HG02938 (cell line): ENCODE measurements at regions not wholly inside any gene's neighbourhood (a gene's known extent, or its start where the extent isn't known, plus 50 kb on each side); places are given as distances from the start of the nearest gene placed in this dataset.
"Not testable (repeated sequence)": the region's sequence is repeated elsewhere in the genome, so short reads cannot be mapped to it uniquely, and the experiment has no call there.

Source experiments
- ATAC-seq: cut with Tn5 transposase; IDR thresholded peaks from one replicate; pipeline ENCODE4 v1.9.1; 2021; ENCODE audit warnings: mild to moderate bottlenecking, moderate library complexity; ENCODE audit not compliant: unreplicated experiment

DNA sequence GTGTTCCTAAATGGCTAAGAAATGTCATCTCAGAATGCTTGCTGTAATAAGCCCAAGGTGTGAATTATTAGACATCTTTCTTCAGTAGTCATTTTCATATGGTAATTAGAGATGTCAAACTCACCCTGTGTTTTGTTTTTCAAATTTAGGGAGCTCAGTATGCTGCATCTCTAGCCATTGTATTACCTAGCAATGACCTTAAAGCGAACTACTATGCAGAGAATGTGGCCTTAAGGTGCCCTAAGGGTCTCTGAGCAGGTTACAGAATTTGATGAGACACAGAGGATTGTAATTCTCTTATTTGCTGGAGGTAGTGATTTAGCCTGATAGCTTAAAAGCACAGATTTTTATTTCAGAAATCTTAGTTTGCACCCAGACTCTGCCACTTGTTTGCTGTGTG is 1052.6 kb upstream of the DDX18 start:
- no peak for ATAC-seq

DNA sequence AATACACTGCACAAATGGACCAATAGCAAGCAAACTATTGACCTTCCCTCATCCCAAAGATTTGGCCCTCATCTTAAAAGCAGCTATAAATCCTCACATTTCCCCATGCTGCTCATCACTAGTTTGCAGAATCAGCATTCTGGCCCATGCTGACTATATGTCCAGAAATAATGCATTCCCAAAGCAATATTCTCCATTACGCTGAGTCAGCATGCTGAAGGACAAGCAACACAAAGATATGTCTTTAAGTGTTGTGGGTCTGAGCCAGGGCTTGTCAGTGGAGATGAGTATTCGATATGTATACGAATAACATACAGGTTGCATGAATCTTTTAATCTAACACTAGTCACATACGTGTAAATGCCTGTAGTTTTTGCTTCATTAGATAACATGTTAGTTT is 1045.0 kb upstream of the DDX18 start:
- no peak for ATAC-seq

DNA sequence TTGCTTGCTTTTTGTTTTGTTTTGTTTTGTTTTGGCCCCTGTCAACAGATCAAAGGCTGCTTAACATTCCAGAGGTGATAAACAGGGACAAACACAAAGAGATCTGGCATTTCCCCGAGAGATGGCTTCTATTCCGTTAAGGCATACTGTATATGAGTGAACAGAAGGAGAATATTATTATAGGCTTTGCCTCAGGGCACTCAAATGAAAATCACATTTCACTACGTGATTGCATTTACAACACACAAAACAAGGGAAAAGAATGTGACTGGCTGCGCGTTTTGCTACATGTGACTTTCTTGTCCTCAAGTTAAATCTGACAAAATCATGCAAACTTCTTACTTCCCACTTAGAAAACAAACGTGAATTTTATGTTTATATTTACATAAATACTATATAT is 1037.9 kb upstream of the DDX18 start:
- no peak for ATAC-seq

DNA sequence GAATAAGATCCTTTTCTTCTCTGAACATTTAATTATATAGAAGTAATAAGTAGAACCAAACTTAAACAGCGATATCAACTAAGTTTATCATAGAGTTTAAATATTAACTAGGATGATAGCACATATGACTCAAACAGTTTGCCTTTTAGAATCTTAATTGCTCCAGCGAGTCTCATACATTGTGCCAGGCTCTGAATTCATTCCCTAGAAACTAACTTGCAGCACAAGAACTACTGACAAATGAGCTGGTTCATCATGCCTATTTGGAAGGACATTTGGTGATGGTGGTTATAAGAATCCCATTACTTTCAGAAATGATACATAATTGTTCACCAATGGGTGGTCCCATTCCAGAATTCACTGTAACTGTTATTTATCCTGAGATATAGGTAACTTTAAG is 1026.6 kb upstream of the DDX18 start:
- no peak for ATAC-seq

DNA sequence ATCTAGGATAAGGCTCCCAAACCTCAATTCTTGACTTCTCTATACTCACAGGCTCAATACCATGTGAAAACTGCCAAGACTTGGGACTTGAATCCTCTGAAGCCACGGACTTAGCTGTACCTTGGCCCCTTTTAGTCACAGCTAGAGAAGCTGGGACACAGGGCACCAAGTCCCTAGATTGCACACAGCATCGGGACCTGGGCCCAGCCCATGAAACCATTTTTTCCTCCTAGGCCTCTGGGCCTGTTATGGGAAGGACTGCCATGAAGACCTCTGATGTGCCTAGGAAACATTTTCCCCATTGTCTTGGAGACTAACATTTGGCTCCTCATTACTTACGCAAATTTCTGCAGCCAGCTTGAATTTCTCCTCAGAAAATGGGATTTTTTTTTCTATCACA is 1011.8 kb upstream of the DDX18 start:
- no peak for ATAC-seq

DNA sequence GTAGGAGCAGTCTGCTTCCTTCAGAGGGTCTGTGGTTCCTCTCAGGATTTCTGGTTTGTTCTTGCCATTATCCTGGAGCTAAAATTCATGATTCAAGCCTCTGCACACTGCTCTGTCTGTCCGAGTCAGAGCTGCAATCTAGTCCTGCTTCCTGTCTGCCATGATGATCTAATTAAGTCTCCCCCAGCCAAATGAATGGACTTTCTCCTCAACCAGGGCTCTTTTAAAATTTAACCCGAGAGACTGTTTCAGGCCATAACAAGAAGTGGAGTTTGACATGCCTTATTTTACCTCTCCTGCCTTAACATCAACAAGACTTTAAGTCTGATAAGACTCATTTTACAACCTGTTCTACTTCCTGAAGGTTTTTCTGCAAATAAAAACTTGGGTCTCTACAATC is 1009.6 kb upstream of the DDX18 start:
- no peak for ATAC-seq

DNA sequence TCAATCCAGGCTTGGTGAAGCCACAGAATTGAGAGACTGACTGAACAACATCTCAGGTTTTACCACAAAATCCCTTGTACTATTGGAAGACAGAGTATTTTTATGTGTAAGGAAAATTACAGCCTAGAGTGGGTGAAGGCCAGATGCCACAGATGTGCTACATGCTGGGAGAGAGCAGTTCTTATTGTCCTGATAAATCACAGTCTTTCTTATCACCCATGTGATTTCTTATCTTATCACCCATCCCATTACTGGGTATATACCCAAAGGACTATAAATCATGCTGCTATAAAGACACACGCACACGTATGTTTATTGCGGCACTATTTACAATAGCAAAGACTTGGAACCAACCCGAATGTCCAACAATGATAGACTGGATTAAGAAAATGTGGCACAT is 1008.0 kb upstream of the DDX18 start:
- ATAC-seq: not testable (repeated sequence)

DNA sequence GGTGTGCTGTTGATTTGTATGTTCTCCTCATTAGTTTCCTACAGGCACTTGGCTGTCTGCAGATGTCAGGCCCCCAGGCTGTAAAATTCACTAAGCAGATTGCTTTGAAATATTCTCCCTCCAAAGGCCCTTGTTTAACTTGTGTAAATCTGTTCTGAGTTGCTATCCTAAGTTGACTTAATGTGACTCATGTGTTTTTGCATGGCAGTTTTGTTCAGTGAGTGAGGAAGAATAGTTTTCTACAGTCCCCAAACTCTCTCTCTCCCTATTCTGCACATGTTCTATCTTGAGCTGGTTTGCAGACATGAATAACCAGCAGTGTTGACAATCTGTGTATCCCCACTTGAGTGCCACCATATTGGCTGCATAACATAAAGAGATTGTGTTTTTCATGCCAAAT is 1005.4 kb upstream of the DDX18 start:
- no peak for ATAC-seq

DNA sequence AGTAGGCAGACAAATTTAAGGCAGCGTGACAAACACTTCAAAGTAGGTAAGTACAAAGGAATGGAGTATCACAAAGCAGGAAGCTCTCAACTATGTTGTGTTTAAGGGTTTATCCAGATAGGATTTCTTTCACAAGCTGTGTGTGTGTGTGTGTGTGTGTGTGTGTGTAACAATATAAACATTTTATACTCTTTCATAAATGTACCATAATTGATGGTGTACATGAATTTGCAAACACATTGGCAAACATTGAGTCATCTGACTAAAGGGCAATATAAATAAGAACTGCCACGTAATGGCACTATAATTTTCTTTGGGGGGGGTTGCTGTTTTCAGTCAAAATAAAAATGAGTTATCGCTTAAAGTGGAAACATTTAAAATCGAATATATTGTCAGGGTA is 1004.4 kb upstream of the DDX18 start:
- no peak for ATAC-seq

DNA sequence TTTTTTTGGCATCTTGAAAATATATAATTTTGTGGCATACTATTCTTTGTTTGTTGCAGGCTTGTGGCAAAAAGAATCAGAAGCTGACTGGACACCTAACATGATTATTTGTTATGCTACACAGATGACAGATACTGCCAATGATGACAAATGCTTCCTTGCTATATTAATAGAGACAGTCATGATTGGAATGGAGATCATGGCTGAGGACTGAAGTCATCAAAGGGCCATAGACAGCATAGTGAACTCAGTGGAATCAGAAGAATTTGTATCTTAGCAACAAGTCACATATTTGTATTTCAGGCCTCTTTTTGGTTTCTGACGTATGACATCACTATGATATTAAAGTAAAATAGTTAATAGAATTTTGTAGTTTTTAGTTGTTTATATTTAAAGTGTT is 1003.8 kb upstream of the DDX18 start:
- no peak for ATAC-seq

DNA sequence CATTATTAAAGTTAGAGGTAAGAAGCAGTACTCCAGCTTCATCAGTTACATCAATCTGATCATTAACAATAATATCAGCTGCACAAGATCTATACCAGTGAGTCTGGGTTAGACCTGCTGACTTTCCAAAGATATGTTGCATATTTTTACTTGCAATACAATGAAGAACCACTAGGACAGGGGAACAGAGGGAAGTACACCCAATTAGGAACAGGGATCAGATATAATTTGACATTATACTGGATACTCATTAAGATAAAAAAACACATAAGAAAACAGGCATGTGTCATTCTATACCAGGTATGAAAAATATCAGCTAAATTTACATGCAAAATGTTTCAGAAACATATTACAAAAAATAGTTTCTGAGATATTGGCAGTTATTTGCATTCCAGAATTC is 995.1 kb upstream of the DDX18 start:
- no peak for ATAC-seq

DNA sequence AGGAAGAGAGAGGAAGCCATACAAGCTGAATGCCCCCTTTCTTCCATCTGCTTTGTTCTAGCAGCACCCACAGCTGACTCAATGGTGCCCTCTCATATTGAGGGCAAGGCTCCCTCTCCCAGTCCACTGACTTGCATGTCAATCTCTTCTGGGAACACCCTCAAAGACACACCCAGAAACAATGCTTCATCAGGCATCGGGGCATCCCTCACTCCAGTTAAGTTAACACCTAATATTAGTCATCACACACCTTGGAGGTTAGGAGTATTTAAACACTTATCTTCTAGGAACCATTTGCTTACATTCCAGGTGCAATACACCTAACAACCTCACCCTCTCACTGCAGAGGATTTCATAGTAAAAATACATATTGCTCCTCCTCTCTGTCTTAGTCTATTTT is 993.5 kb upstream of the DDX18 start:
- ATAC-seq: no peak

DNA sequence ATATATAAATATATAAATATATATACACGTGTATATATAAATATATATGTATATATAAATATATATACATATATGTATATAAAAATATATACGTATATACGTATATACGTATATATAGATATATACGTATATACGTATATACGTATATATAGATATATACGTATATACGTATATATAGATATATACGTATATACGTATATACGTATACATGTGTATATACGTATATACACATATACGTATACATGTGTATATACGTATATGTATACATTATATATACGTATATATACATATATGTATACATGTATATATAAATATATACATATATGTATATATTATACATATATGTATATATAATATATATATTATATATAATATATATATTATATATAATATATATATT is 984.9 kb upstream of the DDX18 start:
- not testable (repeated sequence) for ATAC-seq

DNA sequence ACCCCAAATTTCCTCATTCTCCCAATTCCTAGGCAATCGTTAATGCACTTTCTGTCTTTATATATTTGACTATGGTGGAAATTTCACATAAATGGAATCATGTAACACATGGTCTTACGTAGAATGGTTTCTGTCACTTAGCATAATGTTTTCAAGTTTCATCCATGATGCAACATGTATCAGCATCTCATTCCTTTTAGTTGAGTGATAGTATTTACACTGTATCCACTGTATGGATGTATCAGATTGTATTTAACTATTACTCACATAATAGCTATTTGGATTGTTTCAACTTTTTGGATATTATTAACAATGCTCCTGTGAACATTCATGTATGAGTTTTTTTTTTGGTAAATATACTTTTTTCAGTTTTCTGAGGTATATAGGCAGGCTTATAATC is 982.3 kb upstream of the DDX18 start:
- no peak for ATAC-seq

DNA sequence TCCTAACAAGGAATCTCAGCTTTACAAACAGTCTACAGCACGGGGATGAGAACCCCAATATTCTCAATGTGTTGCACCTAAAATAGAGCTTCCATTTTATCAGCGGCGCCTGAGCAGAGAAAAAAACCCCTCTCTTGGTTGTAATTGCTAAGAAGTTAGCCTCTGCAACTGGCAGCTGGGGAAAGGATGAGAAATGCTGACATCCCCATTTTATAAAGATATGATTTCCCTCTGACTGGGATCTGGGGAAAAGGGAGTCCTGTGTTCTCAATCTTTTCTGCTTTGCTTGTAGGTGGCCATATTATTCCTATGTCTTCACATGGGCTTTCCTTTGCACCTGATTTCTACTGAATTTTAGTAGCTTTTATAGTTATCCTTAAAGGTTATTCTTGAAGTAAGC is 981.4 kb upstream of the DDX18 start:
- ATAC-seq: no peak

DNA sequence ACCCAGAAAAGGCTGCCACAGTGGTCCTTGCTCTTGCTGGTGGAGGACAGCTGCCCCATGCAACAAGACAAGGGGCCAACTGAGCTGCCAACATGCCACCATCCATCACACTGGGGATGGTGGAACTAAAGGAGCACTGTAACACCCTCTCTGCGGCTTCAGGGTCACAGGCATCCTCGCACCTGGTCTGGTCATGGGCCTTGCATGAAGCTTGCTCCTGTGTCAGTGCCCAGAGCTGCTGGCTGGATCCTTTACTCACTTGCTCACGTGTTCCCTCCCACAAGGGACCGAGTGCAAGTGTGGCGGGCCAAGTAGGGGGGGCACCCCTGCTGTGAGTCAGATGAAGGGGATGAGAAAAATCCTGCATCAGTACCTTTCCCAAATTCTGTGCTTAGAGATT is 972.3 kb upstream of the DDX18 start:
- ATAC-seq: no peak

DNA sequence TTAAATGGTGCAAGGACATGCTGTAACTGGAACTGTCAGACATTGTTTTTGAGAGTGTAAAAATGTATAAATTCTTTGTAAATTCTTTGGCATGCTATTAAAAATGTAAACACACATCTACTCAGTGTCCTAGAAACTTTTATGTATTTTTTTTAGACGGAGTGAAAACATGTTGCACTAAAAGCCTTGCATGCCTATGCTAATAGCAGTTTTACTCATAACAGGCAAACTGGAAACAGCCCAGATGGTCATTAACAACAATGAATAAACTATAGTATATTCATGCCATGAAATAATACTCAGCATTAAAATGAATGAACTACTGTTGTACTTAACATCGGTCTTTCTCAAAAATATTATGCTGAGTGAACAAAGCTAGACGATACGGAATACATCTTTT is 954.8 kb upstream of the DDX18 start:
- no peak for ATAC-seq

DNA sequence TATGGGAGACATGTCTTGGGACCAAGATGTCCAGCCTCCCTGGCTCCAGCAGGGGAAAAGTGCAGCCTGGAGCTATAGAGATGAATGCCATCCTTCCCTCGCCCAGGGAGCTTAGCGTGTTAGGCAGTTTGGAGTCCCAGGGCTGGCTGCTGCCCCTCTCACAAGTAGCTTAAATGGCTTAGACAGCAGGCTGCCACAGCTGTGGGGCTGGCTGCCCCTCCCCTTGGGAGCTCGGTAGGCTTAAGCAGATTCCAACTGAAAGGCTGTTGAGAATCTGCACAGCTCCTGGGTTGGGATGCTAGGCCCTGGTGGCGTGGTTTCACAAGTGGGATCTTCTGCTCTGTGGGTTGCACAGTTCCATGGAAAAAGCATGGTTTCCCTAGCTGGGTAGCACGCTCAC is 940.5 kb upstream of the DDX18 start:
- no peak for ATAC-seq

DNA sequence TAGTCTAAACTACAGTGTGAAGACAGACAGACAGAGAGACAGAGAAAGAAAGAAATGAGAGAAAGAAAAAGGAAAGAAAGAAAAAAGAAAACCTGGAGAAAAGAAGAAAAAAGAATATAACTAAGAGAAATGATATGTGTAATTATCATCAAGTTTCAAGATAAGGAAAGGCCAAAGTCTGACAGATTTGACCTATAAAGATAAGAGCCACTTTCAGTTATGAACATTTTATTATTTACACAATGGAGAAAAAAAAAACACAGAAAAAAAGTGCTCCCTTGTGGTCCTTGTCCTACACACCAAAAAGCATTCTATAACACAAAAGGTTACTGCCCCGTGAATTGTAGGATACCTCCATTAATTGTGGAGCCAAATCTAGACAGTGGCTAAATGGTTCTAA is 937.2 kb upstream of the DDX18 start:
- ATAC-seq: no peak

DNA sequence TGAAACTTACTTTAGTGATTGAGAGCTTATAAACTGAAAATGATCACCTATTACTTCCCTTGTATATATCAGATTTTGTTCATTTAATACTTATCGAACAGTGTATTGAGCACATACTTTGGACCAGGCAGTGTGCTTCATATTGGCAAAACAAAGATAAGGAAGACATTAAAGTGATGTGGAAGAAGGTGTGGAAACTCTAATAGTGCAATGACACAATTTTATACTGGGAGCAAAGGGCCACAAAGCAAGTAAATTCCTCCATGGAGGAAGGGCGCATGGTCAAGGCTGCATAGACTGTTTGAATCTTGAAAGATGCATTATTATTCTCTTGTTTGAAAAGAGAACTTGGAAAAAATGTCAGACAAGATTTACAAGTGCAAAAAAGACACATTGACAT is 936.5 kb upstream of the DDX18 start:
- ATAC-seq: no peak

DNA sequence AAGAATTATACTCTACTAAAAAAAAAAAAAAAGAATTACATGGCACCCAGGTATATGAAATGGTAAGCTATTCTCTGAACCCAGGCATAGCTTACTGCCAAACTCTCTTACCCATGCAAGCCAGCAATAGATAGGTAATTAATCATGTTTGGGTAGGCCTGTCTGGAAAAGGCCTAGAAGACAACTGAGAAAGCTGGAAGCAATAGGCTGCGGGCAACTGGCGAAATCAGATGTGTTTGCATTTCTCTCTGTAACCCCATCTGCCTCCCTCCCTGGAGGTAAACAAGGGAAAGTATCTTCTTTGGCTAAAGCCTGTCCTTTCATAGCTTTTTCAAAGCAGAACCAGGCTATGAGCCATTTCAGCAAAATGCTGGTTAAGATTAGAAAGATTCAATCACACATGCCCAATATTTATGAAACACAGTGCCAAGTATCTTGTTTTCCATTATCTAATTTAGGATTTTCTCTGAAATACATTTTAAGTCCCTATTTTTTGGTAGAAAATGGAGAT is 934.8 kb upstream of the DDX18 start:
- ATAC-seq: no peak

DNA sequence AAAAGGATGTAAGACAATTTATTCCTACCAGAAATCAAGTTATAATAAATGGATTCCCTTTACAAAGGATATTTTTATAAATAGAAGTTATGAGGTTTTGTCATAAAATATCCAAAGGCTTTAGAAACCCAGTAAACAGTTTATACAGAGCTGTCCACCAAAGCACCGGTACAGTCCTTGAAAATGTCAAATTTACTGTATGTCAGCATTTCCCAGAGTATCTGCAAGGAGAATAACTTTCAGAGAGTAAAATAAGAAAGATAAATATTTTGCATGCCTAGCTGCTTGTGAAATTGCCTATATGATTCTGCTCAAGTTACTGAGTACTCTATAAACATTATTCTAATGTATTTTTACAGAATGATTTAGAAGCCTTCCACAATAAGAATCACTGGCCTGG is 923.3 kb upstream of the DDX18 start:
- no peak for ATAC-seq

DNA sequence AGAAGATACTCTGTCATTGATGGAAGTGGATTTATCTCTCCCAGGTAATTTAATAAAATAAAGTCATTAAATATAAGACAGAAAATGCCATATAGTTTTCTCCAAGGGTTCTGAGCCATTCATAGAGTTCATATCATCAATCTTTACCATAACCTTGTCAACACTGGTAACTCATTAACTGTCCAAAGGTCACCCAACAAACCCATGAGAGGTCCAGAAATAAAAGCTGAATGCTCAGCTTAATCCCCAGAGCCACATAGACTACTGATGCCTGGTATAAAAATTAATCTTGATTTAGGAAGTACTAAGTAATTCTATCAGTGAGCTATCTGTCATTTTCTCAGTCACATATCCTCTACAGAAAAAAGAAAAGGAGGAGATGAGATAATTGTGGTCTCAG is 903.0 kb upstream of the DDX18 start:
- no peak for ATAC-seq

DNA sequence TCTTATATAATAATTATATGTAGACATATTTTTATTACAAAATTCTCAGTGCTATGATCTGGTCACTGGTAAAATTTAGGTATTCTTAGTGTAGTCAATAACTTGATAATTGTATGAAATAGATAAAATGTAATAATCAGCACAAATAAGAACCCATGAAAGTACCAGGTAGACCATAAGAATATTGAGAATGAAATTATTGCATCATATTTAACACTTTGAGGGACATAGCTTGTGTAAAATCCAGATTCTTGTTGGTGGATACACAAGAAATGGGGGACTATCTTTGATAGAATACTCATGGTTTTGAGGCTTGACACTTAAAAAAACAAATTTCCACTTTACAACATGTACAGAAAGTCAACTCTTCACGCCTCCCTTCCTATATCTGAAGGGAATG is 898.8 kb upstream of the DDX18 start:
- no peak for ATAC-seq
